BE2C (cell line): ENCODE measurements at regions not wholly inside any gene's neighbourhood (a gene's known extent, or its start where the extent isn't known, plus 50 kb on each side); places are given as distances from the start of the nearest gene placed in this dataset.

Experiments used
- DNase-seq: peaks from one replicate; pipeline ENCODE4 v3.0.0-alpha.2; 2020
- H3K27me3 ChIP-seq: fragments of 250-450 bp; sonication (Bioruptor Pico); 2 replicates; pipeline ENCODE4 v1.5.1; 2020; ENCODE audit warnings: mild to moderate bottlenecking
- H3K36me3 ChIP-seq: fragments of 250-450 bp; sonication (Bioruptor Pico); 2 replicates; pipeline ENCODE4 v1.5.1; 2020; ENCODE audit warnings: mild to moderate bottlenecking
- H3K4me1 ChIP-seq: fragments of 250-450 bp; sonication (Bioruptor Pico); 2 replicates; pipeline ENCODE4 v1.5.1; 2020
- H3K4me3 ChIP-seq: 2 replicates; pipeline ENCODE4 v1.5.1; 2011; ENCODE audit warnings: low read depth, low read length
- H3K9me3 ChIP-seq: fragments of 250-450 bp; sonication (Bioruptor Pico); 2 replicates; pipeline ENCODE4 v1.5.1; 2020
- TF ChIP-seq, protein P1 (sequence below): IDR thresholded peaks from 2 replicates; pipeline ENCODE4 v1.5.1; 2012; ENCODE audit warnings: mild to moderate bottlenecking, low read depth, low read length

DNA sequence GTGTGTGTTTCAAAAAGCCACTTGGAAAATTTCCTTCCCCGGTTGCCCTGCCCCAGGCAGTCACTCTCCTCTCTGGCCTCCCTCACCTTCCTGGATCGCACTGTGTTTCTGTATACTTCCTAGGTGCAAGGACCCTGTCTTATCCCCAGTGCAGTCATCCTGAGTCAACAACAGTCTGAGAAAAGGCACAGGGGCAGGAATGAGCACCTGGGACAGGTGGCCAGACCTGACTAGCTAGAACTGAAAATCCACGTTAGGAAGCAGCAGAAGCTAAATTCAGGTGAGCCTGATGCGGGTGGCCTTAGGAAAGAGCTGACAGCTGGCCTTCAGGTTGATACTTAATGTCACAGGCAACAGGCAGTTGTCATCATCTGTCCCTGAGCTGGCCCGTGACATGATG lies 62.9 kb upstream of the VGLL4 start:
- no peaks in the 10 kb centered on the region for H3K36me3 ChIP-seq
- TF ChIP-seq, protein P1, sequence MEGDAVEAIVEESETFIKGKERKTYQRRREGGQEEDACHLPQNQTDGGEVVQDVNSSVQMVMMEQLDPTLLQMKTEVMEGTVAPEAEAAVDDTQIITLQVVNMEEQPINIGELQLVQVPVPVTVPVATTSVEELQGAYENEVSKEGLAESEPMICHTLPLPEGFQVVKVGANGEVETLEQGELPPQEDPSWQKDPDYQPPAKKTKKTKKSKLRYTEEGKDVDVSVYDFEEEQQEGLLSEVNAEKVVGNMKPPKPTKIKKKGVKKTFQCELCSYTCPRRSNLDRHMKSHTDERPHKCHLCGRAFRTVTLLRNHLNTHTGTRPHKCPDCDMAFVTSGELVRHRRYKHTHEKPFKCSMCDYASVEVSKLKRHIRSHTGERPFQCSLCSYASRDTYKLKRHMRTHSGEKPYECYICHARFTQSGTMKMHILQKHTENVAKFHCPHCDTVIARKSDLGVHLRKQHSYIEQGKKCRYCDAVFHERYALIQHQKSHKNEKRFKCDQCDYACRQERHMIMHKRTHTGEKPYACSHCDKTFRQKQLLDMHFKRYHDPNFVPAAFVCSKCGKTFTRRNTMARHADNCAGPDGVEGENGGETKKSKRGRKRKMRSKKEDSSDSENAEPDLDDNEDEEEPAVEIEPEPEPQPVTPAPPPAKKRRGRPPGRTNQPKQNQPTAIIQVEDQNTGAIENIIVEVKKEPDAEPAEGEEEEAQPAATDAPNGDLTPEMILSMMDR: no peak
- no peaks in the 10 kb centered on the region for H3K9me3 ChIP-seq
- H3K4me3 ChIP-seq: no peak overlapping the region
- no peaks in the 10 kb centered on the region for H3K27me3 ChIP-seq
- DNase-seq: no peak
- H3K4me1 ChIP-seq: no peaks in the 10 kb centered on the region

DNA sequence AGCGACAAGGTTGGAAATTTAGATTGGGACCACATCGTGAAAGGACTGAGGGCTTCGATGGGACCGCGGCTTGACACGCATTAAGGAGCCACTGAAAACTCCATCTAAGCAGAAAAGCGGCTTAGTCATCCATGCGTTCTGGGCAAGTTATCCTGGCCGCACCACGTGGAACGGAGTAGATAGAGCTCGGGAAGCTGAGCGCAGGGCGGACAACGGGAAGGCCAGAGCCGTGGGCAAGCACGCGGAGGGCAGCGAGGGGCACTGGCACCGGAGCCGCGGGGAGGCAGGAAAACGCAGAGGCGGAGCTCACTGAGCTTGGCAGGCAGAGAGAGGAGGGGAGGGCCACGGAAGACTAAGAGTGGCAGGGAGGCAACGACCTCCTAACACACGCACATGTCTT lies 61.3 kb upstream of the VGLL4 start:
- Histone ChIP-seq H3K9me3 (no peaks in the 10 kb centered on the region), H3K27me3 (no peaks in the 10 kb centered on the region), H3K36me3 (no peaks in the 10 kb centered on the region), H3K4me3 (no peak overlapping the region), H3K4me1 (no peaks in the 10 kb centered on the region)
- TF ChIP-seq, protein P1: no peak
- no peak for DNase-seq

DNA sequence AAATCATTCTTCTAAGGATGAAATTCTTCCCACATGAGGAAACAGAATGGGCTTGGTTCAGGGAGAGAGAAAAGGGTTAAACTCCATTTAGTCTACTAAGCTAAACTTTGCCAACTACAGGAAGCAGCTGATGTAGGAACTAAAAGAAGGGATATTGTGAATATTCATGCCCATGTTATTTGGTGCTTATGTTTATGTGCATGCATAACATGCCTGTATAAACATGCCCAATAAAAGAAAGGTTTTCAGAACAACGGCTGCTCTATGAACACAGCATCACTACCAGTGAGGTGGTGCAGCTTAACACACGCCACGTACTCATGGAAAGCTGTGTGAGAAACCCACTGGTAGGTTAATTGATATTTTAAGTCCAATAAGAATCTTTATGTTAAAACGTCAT lies 59.4 kb upstream of the VGLL4 start:
- H3K4me3 ChIP-seq: no peak overlapping the region
- H3K36me3 ChIP-seq: no peaks in the 10 kb centered on the region
- H3K4me1 ChIP-seq: no peaks in the 10 kb centered on the region
- no peaks in the 10 kb centered on the region for H3K27me3 ChIP-seq
- no peak for DNase-seq
- H3K9me3 ChIP-seq: no peaks in the 10 kb centered on the region
- TF ChIP-seq, protein P1: no peak

DNA sequence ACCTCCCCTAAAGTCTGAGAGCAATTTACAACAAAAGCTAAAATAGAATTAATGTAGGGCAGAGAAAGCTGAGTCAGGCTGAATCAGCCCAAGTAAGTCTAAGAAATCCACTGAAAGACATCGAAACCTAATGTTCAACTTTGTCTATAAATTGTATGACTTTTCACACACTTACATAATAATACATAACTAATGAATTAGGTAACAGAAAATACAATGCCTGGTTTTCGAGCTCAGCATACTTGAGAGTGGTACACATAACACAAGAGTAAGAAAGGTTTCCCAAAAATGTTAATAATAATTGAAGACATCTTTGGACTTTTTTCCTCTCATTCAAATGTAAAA lies 55.3 kb upstream of the VGLL4 start:
- Histone ChIP-seq H3K36me3 (no peaks in the 10 kb centered on the region), H3K9me3 (no peaks in the 10 kb centered on the region), H3K27me3 (no peaks in the 10 kb centered on the region), H3K4me3 (no peak overlapping the region), H3K4me1 (no peaks in the 10 kb centered on the region)
- TF ChIP-seq, protein P1: no peak
- no peak for DNase-seq

DNA sequence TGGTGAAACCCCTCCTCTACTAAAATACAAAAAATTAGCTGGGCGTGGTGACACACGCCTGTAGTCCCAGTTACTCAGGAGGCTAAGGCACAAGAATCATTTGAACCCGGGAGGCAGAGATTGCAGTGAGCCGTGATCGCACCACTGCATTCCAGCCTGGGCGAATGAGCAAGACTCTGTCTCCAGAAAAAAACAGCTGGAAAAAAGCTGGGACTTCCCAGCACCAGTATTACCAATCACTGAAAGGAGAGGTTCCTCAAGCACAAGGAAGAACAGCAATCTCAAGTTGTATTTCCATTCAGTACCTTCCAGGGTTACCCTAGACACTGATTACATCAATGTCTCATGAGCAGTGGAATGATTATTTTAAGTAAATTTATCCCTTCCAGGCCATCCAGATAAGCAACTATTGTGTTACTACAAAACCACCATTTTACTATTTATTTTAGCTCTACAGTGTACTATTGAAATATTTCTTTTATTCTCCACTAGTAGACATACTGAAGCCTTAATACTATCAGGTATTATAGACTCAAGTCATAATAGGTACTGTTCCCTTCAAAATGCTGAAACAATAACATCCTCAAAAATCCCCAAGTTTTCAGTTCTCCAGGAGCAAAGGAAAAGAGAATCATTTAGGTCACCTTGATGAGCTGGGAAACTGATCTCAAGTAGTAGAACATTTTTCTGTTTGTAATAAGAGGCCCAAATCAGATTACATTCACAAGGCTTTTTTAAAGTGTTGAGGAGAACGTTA lies 54.8 kb upstream of the VGLL4 start:
- no peak for DNase-seq
- no peaks in the 10 kb centered on the region for H3K27me3 ChIP-seq
- no peaks in the 10 kb centered on the region for H3K36me3 ChIP-seq
- TF ChIP-seq, protein P1: no peak
- no peaks in the 10 kb centered on the region for H3K4me1 ChIP-seq
- no peak overlapping the region for H3K4me3 ChIP-seq
- no peaks in the 10 kb centered on the region for H3K9me3 ChIP-seq

DNA sequence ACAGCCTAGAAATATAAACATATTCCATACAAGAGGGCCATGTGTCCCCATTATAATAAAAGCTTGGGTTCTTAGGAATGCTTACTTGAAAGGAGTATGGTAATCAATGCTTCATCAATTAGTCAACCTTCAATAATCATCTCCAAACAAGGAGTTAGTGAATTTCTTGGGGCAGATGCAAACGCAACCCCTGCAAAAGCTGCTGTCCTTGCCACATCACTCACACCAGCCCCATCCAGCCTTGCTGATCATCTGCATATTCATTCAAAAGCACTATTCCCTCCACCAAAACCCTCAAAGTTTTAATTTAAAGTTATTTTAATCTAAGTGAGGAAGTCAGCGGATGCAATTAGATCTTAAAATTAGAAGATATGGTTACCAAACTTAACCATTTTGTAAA lies 54.0 kb upstream of the VGLL4 start:
- no peaks in the 10 kb centered on the region for H3K36me3 ChIP-seq
- H3K4me3 ChIP-seq: no peak overlapping the region
- no peaks in the 10 kb centered on the region for H3K9me3 ChIP-seq
- DNase-seq: no peak
- TF ChIP-seq, protein P1: no peak
- no peaks in the 10 kb centered on the region for H3K4me1 ChIP-seq
- H3K27me3 ChIP-seq: no peaks in the 10 kb centered on the region
